HepG2 (cell line): ENCODE measurements at regions not wholly inside any gene's neighbourhood (a gene's known extent, or its start where the extent isn't known, plus 50 kb on each side); places are given as distances from the start of the nearest gene placed in this dataset.

Experiments
- ATAC-seq: fragments of 200-7000 bp; cut with Tn5 transposase; 3 replicates; pipeline ENCODE4 v1.9.1; 2020; ENCODE audit warnings: mild to moderate bottlenecking, moderate library complexity
- BruUV-seq: library from RNA; stranded (reverse); fragments of 400-500 nt; replicated peaks from 2 replicates; lab custom pipeline; 2021; lab: Mats Ljungman, UMichigan
- CTCF ChIA-PET: fragments of 300-600 bp; formaldehyde crosslinking; extraction: SDS; loops from one replicate; lab custom pipeline; 2021; ENCODE audit warnings: low total read pairs, inconsistent platforms, low intra/inter-chr PET ratio; lab: Yijun Ruan, JAX
- POLR2A ChIA-PET: fragments of 350-600 bp; sonication (Branson Sonifier 250); formaldehyde crosslinking; loops from one replicate; lab custom pipeline; 2020; ENCODE audit warnings: antibody characterized with exemption, inconsistent platforms; lab: Yijun Ruan, JAX
- DNase-seq: peaks from one replicate; pipeline ENCODE4 v3.0.0-alpha.2; 2015; ENCODE audit warnings: low spot score
- FAIRE-seq: peaks from 3 replicates; lab custom pipeline; 2011; peaks lifted over from hg19 to GRCh38; lab: Jason Lieb, UNC
- H2AFZ ChIP-seq: one replicate; pipeline ENCODE4 v1.6.1; 2011; ENCODE audit warnings: low read length, inconsistent platforms
- H3K27ac ChIP-seq: fragments of 300-600 bp; 3 replicates; pipeline ENCODE4 v1.8.0; 2011; ENCODE audit warnings: mixed run types, mild to moderate bottlenecking, mixed read lengths, low read length, inconsistent platforms; ENCODE audit not compliant: insufficient read depth; ENCODE audit errors: extremely low read length
- H3K27me3 ChIP-seq, 2 experiments: fragments of 200-600 bp in 1 of 2; 2 replicates in 1 of 2; 3 replicates in 1 of 2; pipeline versions ENCODE4 v1.6.0 to v1.8.0; 2011; ENCODE audit warnings: low read length in 2 of 2, mild to moderate bottlenecking in 2 of 2, moderate library complexity in 2 of 2, inconsistent platforms in 1 of 2; ENCODE audit not compliant: insufficient read depth in 2 of 2, control insufficient read depth in 1 of 2
- H3K36me3 ChIP-seq, 2 experiments: fragments of 200-600 bp in 1 of 2; replicated peaks in 1 of 2; 2 replicates in 1 of 2; 3 replicates in 1 of 2; pipeline versions ENCODE4 v1.5.1 to v1.8.0; 2011; ENCODE audit warnings: low read length in 2 of 2, inconsistent platforms in 1 of 2; ENCODE audit not compliant: insufficient read depth in 2 of 2, control insufficient read depth in 1 of 2
- H3K4me1 ChIP-seq: 2 replicates; pipeline ENCODE4 v1.5.1; 2012; ENCODE audit warnings: low read length, inconsistent platforms; ENCODE audit not compliant: insufficient read depth
- H3K4me2 ChIP-seq: 2 replicates; pipeline ENCODE4 v1.6.0; 2011; ENCODE audit warnings: low read depth, low read length, inconsistent platforms
- H3K4me3 ChIP-seq, 3 experiments: fragments of 200-600 bp in 1 of 3; sonication (generic), shearing (Covaris generic) in 1 of 3; replicated peaks in 1 of 3; 2 replicates each; pipeline ENCODE4 v1.5.1; 2011 to 2016; ENCODE audit warnings: low read length in 3 of 3, inconsistent platforms in 2 of 3, low read depth in 2 of 3, mild to moderate bottlenecking in 2 of 3, control low read depth in 1 of 3, mixed read lengths in 1 of 3; ENCODE audit not compliant: insufficient read depth in 1 of 3
- H3K79me2 ChIP-seq: one replicate; pipeline ENCODE4 v1.6.1; 2011; ENCODE audit warnings: low read length, inconsistent platforms; ENCODE audit not compliant: insufficient read depth
- H3K9ac ChIP-seq: 2 replicates; pipeline ENCODE4 v1.6.0; 2011; ENCODE audit warnings: mild to moderate bottlenecking, low read depth, low read length, inconsistent platforms; ENCODE audit not compliant: insufficient read depth
- H3K9me3 ChIP-seq: 2 replicates; pipeline ENCODE4 v1.5.1; 2012; ENCODE audit warnings: mild to moderate bottlenecking, low read length
- H4K20me1 ChIP-seq: 2 replicates; pipeline ENCODE4 v1.6.0; 2011; ENCODE audit warnings: inconsistent platforms, mild to moderate bottlenecking, low read length, moderate library complexity; ENCODE audit not compliant: insufficient read depth
- ERF ChIP-seq: IDR thresholded peaks from 2 replicates; pipeline ENCODE4 v1.6.1; 2018; ENCODE audit warnings: missing biosample characterization, missing genetic modification reagents
- KLF11 ChIP-seq: IDR thresholded peaks from 2 replicates; pipeline ENCODE4 v1.6.1; 2016; ENCODE audit warnings: missing compliant biosample characterization
- MAF1 ChIP-seq: sonication (generic); formaldehyde crosslinking; IDR thresholded peaks from 2 replicates; pipeline ENCODE4 v1.5.0; 2020; ENCODE audit warnings: missing genetic modification reagents, borderline replicate concordance
- RBM39 ChIP-seq: fragments of 200-400 bp; formaldehyde crosslinking; IDR thresholded peaks from one replicate; pipeline ENCODE4 v1.6.1; 2018; ENCODE audit warnings: antibody characterized with exemption, mild to moderate bottlenecking, low read depth, low read length; ENCODE audit not compliant: poor library complexity, severe bottlenecking
- SALL2 ChIP-seq: sonication (generic); formaldehyde crosslinking; IDR thresholded peaks from 2 replicates; pipeline ENCODE4 v1.8.1; 2023; ENCODE audit warnings: mild to moderate bottlenecking, missing genetic modification reagents, inconsistent platforms
- TOE1 ChIP-seq: sonication (generic); formaldehyde crosslinking; IDR thresholded peaks from 2 replicates; pipeline ENCODE4 v1.4.0; 2020; ENCODE audit warnings: mild to moderate bottlenecking, missing genetic modification reagents
- ZNF143 ChIP-seq: sonication (generic); formaldehyde crosslinking; IDR thresholded peaks from 2 replicates; pipeline ENCODE4 v1.4.0; 2020; ENCODE audit warnings: missing genetic modification reagents
- ZNF550 ChIP-seq: sonication (generic); formaldehyde crosslinking; IDR thresholded peaks from 2 replicates; pipeline ENCODE4 v1.4.0; 2020; ENCODE audit warnings: mild to moderate bottlenecking, missing genetic modification reagents, borderline replicate concordance
- ZNF569 ChIP-seq: sonication (generic); formaldehyde crosslinking; IDR thresholded peaks from 2 replicates; pipeline ENCODE4 v1.5.0; 2020; ENCODE audit warnings: mild to moderate bottlenecking, missing genetic modification reagents, moderate library complexity, borderline replicate concordance
- ZSCAN29 ChIP-seq: sonication (generic); formaldehyde crosslinking; conservative IDR thresholded peaks from 2 replicates; pipeline ENCODE4 v1.4.0; 2020; ENCODE audit warnings: mild to moderate bottlenecking, missing genetic modification reagents
- WGBS: methylation state at CpG from one replicate; pipeline ENCODE4 v1.1.6; 2017; ENCODE audit warnings: low lambda C conversion rate; 5-methylcytosine and 5-hydroxymethylcytosine counted together
- in situ Hi-C: cut with HindIII; loops from 2 replicates; pipeline ENCODE4 v1.10.0; 2017; ENCODE audit warnings: low pct_unique_long_range_greater_than_20kb; ENCODE audit not compliant: extremely low pct_ligation_motif_present
- intact Hi-C: fragments of 100-400 bp; cut with micrococcal nuclease; formaldehyde crosslinking; loops from one replicate; pipeline ENCODE4 v1.10.0; 2022; ENCODE audit not compliant: unreplicated experiment
- TF ChIP-seq, protein P1 (sequence below): IDR thresholded peaks from 2 replicates; pipeline ENCODE4 v1.6.1; 2012; ENCODE audit warnings: low read depth, low read length, improper control_type of control experiment
- TF ChIP-seq, protein P2 (sequence below): sonication (generic); formaldehyde crosslinking; conservative IDR thresholded peaks from 2 replicates; pipeline ENCODE4 v1.4.0; 2020; ENCODE audit warnings: missing genetic modification reagents

DNA sequence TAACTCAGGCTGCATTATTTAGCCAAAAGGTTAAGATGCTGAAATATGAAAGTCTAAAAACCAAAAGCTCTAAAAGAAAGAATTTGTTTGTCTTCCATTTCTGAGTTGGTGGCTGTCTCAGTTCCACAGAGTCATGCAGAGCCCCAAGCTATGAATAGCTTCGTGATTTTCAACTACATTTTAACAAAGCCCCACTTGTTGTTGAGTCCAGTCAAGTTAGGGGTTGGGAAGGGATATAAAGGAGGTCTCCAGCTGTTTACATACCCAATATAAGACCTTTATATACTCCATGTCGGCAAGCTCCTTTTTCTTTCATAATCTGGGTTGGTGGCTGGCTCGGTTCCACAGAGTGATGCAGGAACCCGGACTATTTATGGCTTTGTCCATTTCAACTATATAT lies 924.6 kb upstream of the PRKX start:
- Histone ChIP-seq H3K9me3 (peaks cover 25% of the 10 kb centered on the region), H3K27me3 (no peaks in the 10 kb centered on the region), H3K27ac (no peak overlapping the region), H3K4me1 (no peaks in the 10 kb centered on the region), H3K9ac (no peak overlapping the region), H3K79me2 (no peaks in the 10 kb centered on the region), H2AFZ (no peak overlapping the region), H3K36me3 (no peaks in the 10 kb centered on the region), H4K20me1 (no peaks in the 10 kb centered on the region), H3K4me3 (no peak overlapping the region), H3K4me2 (no peak overlapping the region)
- intact Hi-C loops (no loop called here), in situ Hi-C loops (no loop called here)
- no peak for DNase-seq
- TF ChIP-seq ZNF550 (no peak), TOE1 (no peak), ERF (no peak), SALL2 (CRISPR knock-in tag) (no peak), KLF11 (CRISPR knock-in tag) (no peak), ZSCAN29 (CRISPR knock-in tag) (no peak), MAF1 (CRISPR knock-in tag) (no peak), ZNF569 (CRISPR knock-in tag) (no peak), RBM39 (no peak), ZNF143 (no peak)
- TF ChIP-seq, protein P1, sequence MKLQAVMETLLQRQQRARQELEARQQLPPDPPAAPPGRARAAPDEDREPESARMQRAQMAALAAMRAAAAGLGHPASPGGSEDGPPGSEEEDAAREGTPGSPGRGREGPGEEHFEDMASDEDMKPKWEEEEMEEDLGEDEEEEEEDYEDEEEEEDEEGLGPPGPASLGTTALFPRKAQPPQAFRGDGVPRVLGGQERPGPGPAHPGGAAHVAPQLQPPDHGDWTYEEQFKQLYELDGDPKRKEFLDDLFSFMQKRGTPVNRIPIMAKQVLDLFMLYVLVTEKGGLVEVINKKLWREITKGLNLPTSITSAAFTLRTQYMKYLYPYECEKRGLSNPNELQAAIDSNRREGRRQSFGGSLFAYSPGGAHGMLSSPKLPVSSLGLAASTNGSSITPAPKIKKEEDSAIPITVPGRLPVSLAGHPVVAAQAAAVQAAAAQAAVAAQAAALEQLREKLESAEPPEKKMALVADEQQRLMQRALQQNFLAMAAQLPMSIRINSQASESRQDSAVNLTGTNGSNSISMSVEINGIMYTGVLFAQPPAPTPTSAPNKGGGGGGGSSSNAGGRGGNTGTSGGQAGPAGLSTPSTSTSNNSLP: no peak
- TF ChIP-seq, protein P2, sequence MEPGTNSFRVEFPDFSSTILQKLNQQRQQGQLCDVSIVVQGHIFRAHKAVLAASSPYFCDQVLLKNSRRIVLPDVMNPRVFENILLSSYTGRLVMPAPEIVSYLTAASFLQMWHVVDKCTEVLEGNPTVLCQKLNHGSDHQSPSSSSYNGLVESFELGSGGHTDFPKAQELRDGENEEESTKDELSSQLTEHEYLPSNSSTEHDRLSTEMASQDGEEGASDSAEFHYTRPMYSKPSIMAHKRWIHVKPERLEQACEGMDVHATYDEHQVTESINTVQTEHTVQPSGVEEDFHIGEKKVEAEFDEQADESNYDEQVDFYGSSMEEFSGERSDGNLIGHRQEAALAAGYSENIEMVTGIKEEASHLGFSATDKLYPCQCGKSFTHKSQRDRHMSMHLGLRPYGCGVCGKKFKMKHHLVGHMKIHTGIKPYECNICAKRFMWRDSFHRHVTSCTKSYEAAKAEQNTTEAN (CRISPR knock-in tag): no peak
- ChIA-PET POLR2A (no interaction called here), CTCF (no interaction called here)
- WGBS: 7% methylated on average over 4 of the region's 4 CpGs
- no peak for ATAC-seq
- no peak for FAIRE-seq
- BruUV-seq: no TSS peak
